ENCODE measurements at regions not wholly inside any gene's neighbourhood (a gene's known extent, or its start where the extent isn't known, plus 50 kb on each side); places are given as distances from the start of the nearest gene placed in this dataset.

- TF ChIP-seq, protein P1, sequence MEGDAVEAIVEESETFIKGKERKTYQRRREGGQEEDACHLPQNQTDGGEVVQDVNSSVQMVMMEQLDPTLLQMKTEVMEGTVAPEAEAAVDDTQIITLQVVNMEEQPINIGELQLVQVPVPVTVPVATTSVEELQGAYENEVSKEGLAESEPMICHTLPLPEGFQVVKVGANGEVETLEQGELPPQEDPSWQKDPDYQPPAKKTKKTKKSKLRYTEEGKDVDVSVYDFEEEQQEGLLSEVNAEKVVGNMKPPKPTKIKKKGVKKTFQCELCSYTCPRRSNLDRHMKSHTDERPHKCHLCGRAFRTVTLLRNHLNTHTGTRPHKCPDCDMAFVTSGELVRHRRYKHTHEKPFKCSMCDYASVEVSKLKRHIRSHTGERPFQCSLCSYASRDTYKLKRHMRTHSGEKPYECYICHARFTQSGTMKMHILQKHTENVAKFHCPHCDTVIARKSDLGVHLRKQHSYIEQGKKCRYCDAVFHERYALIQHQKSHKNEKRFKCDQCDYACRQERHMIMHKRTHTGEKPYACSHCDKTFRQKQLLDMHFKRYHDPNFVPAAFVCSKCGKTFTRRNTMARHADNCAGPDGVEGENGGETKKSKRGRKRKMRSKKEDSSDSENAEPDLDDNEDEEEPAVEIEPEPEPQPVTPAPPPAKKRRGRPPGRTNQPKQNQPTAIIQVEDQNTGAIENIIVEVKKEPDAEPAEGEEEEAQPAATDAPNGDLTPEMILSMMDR (IDR thresholded peaks at IDR 0.05): no peak
- TF ChIP-seq POLR2A (IDR thresholded peaks at IDR 0.05): no peak
Observed at GRCh38 chr12:16135323-16135722, 142.2 kb downstream of the SLC15A5 start.

Data from right lobe of liver (tissue), 4 donors.